ENCODE measurements at regions not wholly inside any gene's neighbourhood (a gene's known extent, or its start where the extent isn't known, plus 50 kb on each side); places are given as distances from the start of the nearest gene placed in this dataset.

DNA sequence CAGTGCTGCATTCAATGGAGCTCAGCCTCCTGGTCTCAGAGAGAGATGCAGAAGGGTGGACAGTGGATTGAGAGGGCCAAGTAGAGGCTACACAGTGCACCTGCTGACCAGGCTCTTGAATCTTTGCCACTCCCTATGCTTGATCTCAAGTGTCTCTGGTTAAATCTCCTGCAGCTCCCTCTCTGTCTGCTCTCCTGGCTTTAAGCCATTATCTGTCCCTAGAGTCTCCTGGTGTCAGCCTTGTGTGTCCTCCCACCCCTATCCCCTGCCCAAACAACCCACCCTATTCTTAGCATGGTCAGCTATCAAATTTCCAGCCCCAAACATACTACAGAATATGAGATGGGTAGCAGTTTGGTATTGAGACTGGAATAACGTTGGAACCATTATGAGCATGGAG lies 479.3 kb upstream of the CELF2 start:
- Mint-ChIP-seq H3K4me1 (no peaks in the 10 kb centered on the region), H3K9me3 (no peaks in the 10 kb centered on the region), H3K27ac (no peak overlapping the region), H3K36me3 (no peaks in the 10 kb centered on the region), H3K4me3 (no peak overlapping the region)
- peak; percentile 26 for ATAC-seq
- no peak for DNase-seq (ENCODE audit: low spot score in 2 of 2)

DNA sequence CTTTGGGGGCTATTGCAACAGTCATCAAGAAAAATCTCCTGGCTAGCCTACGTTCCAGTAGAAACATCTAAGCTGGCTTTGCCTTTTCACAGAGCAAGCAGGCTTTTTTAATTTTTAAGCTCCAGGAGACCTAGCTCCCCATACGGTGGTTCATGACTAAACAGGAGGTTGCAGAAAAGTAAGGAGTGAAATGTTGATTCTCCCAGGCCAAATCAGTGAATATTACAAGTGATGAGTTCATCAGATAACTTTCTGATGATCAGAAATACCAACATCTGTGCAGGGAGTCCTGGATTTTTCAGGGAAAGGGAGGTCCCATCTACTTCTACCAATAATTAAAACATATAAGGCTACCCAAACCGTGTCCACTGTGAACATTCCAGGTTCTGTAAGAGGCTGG lies 477.3 kb upstream of the CELF2 start:
- Mint-ChIP-seq H3K27ac (no peak overlapping the region), H3K4me1 (no peaks in the 10 kb centered on the region), H3K36me3 (no peaks in the 10 kb centered on the region), H3K9me3 (no peaks in the 10 kb centered on the region), H3K4me3 (no peak overlapping the region)
- no peak for DNase-seq (ENCODE audit: low spot score in 2 of 2)
- ATAC-seq, result no peak

DNA sequence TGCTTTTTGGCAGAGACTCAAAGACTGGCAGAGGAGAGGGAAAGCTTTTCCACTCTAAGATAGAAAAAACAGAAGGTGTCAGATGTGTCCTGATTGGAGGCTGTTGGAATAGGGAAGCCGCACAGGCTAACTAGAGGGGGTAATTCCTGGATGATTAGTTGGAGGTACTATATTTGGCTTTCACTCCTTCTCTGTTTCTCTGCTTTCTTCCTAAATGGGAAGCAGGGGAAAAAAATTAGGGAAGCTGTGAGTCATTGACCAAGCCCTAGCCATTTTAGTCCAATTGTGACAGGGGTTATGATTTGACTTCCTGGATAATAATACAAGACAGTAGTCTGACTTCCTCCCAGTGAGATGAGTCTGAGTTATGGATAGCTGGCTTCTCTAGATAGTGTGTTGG lies 475.2 kb upstream of the CELF2 start:
- Mint-ChIP-seq H3K36me3 (no peaks in the 10 kb centered on the region), H3K4me3 (no peak overlapping the region), H3K4me1 (no peaks in the 10 kb centered on the region), H3K9me3 (no peaks in the 10 kb centered on the region), H3K27ac (no peak overlapping the region)
- ATAC-seq, result no peak
- no peak for DNase-seq (ENCODE audit: low spot score in 2 of 2)

DNA sequence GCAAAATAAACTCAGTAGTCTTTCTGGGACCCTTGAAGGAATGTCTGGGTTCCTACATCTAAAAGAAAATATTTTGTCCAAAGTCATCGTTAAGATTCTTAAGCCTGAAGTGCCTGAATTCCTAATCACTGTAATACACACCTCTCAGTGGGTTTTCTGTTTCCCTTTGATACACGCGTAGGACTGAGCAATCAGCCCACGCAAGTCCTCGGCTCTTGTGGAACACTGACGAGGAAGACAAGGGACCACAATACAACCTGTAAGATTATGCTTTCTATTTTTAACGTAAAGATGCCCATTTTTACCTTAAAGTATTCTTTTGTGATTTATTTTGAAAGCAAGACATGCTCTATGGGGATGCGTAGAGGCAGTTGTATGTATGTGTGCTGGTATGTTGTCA lies 472.8 kb upstream of the CELF2 start:
- Mint-ChIP-seq H3K4me3 (no peak overlapping the region), H3K9me3 (no peaks in the 10 kb centered on the region), H3K4me1 (no peaks in the 10 kb centered on the region), H3K27ac (no peak overlapping the region), H3K36me3 (no peaks in the 10 kb centered on the region)
- ATAC-seq, result no peak
- DNase-seq (ENCODE audit: low spot score in 2 of 2), result no peak

DNA sequence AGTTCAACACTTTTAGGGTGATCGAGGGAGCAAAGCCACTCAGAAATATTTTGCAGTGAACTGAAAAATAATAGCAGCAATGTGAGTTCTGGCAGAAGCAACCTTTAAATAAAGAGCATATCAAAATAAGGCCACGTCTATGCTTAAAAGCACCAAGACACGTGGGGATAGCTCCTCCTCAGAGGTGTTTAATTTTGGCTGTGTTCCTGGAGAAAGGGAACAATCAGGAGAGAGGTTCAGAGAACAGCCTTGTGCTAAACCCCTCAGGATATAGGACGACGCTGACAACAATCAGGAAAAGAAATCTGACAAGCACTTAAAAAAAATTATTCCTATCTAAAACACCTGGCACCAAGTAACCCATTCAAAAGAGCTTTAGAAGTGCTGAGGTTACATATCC lies 471.9 kb upstream of the CELF2 start:
- ATAC-seq (no peak), DNase-seq (ENCODE audit: low spot score in 2 of 2) (no peak)
- Mint-ChIP-seq H3K4me1 (no peaks in the 10 kb centered on the region), H3K36me3 (no peaks in the 10 kb centered on the region), H3K9me3 (peaks cover 4% of the 10 kb centered on the region), H3K27ac (no peak overlapping the region), H3K4me3 (no peak overlapping the region)

DNA sequence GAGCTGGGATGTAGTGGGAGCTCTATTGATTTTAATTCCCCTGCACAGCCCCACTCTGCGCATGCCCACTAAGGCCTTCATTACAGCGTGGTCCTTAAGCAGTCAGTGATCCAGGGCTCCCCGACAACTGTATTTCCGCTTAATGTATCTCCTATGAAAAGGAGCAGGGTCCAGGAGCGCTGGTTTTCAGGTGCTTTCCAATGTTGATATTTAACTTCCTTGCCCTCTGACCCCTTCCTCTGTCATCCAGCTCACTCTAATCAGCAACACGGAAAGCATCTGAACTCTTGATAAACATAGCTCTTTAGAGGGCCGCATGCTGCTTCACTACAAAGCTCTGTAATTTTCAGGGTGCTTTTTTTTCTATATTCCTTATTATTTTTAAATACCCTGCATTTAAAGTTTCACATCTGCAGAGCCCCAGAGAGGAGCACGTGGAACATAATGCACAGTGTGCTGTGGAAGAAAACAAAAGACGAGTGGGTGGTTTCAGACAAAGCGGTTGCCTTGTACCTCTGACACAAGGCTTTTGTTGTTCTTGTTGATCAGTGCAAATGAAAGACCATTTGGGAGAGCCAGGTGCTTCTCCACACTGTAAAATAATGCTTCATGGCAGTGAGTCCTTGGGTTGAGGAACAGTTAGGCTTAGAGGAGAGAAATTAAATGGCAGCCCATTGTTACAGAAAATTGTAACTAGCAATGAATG lies 465.9 kb upstream of the CELF2 start:
- ATAC-seq (no peak), DNase-seq (ENCODE audit: low spot score in 2 of 2) (no peak)
- H3K27ac Mint-ChIP-seq, result no peak overlapping the region
- H3K4me3 Mint-ChIP-seq, result no peak overlapping the region
- no peaks in the 10 kb centered on the region for H3K36me3 Mint-ChIP-seq
- H3K9me3 Mint-ChIP-seq, result peaks cover 6% of the 10 kb centered on the region
- H3K4me1 Mint-ChIP-seq, result no peaks in the 10 kb centered on the region

DNA sequence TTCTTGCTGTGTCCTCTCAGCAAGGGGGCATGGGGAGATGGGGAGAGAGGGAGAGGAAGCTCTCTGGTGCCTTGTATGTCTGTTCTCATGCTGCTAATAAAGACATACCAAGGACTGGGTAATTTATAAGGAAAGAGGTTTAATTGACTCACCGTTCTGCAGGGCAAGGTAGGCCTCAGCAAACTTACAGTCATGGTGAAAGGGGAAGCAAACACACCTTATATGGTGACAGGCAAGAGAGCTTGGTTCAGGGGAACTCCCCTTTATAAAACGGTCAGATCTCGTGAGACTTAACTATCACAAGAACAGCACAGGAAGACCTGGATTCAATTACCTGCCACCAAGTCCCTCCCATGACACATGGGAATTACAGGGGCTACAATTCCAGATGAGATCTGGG lies 464.7 kb upstream of the CELF2 start:
- H3K27ac Mint-ChIP-seq, result no peak overlapping the region
- H3K4me3 Mint-ChIP-seq, result no peak overlapping the region
- peak; percentile 21 for ATAC-seq

DNA sequence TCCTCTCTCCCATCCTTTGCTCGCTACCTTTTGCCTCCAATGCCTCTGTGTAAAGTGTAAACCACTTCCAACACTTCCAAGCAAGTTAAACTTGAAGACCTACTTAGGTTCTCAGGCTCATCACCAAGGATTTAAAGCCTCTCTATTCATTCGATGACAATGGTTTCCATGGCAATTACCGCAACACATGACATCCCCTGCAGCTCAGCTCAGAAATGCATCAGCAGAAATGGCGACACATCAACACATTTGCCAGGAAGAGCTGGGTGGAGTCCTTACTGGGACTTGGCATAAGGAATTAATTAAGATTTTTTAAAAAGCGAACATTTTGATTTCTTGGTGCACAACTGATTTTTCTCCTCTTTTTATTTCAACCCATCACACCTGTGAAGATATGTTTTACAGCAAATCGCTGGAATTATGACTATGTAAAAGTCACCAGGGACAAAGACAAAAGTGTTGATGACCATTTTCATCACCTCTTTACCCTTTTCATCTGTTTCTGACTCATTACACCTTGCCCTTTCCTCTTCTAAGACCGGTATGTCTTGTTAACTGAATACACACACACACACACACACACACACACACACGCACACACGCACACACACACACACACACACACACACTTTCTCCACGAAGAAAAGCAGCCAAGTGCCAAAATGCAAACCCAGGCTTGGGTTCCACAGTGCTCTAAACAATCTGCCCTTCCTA lies 453.4 kb upstream of the CELF2 start:
- no peak for ATAC-seq
- Mint-ChIP-seq H3K36me3 (no peaks in the 10 kb centered on the region), H3K4me1 (no peaks in the 10 kb centered on the region), H3K4me3 (no peak overlapping the region), H3K27ac (no peak overlapping the region), H3K9me3 (peaks cover 3% of the 10 kb centered on the region)
- no peak for DNase-seq (ENCODE audit: low spot score in 2 of 2)

More for the DNA sequence above, 464.7 kb upstream of the CELF2 start:
- H3K4me1 Mint-ChIP-seq, result no peaks in the 10 kb centered on the region
- H3K36me3 Mint-ChIP-seq, result no peaks in the 10 kb centered on the region
- peaks cover 6% of the 10 kb centered on the region for H3K9me3 Mint-ChIP-seq
- DNase-seq (ENCODE audit: low spot score in 2 of 2), result no peak

DNA sequence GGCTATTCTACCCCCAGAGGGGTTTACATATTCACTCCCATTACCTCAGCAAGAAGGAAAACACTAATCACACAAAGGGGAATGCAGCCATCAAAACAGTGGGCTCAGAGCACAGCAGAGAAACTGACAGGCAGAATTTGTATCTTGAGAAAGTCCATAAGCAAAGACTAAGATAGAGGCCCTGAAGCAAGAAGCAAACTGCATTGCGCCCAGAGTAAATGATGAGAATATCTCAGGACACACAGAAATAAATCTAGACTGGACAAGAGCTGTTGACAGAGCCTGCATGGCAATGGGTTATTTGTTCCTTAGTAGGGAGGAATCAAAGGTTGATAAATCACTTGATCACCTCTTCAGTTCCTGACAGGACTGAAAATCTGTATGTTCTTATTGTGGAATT lies 440.7 kb upstream of the CELF2 start:
- ATAC-seq (no peak), DNase-seq (ENCODE audit: low spot score in 2 of 2) (no peak)
- H3K9me3 Mint-ChIP-seq, result no peaks in the 10 kb centered on the region
- no peaks in the 10 kb centered on the region for H3K4me1 Mint-ChIP-seq
- H3K4me3 Mint-ChIP-seq, result no peak overlapping the region
- no peak overlapping the region for H3K27ac Mint-ChIP-seq
- H3K36me3 Mint-ChIP-seq, result no peaks in the 10 kb centered on the region

DNA sequence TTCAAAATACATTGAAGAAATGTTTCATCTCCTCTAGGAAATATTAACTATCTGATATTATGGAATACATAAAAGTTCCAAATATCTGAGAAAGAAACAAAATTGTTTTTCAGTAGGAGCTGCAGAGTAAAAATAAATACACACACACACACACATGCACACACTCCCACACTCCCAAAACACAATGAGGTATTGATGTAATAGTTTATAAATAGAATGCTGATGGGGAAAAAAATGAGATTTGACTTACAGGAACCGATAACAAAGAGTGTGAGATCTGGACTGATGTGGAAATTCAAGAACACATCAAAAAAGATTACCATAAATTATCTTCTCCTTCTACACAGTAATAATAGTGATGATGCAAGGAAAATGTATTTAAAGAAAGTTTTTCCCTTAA lies 438.0 kb upstream of the CELF2 start:
- DNase-seq (ENCODE audit: low spot score in 2 of 2), result no peak
- Mint-ChIP-seq H3K4me3 (no peak overlapping the region), H3K4me1 (no peaks in the 10 kb centered on the region), H3K9me3 (no peaks in the 10 kb centered on the region), H3K36me3 (no peaks in the 10 kb centered on the region), H3K27ac (no peak overlapping the region)
- ATAC-seq, result no peak

DNA sequence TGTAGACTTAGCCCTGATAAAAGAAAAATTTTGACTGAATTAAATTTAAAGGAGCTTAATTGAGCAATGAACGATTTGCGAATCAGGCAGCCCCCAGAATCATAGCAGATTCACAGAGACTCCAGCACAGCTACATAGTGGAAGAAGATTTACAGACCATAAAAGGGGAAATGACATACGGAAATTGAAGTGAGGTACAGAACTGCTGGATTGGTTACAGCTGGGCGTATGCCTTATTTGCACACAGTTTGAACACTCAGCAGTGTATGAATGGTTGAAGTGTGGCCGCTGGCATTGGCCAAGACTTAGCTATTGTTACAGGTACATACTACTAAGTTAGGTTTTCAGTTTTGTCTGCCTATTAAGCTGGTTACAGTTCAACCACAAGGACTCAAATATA lies 433.5 kb upstream of the CELF2 start:
- Mint-ChIP-seq H3K27ac (no peak overlapping the region), H3K36me3 (no peaks in the 10 kb centered on the region), H3K9me3 (no peaks in the 10 kb centered on the region), H3K4me1 (no peaks in the 10 kb centered on the region), H3K4me3 (no peak overlapping the region)
- no peak for DNase-seq (ENCODE audit: low spot score in 2 of 2)
- no peak for ATAC-seq

DNA sequence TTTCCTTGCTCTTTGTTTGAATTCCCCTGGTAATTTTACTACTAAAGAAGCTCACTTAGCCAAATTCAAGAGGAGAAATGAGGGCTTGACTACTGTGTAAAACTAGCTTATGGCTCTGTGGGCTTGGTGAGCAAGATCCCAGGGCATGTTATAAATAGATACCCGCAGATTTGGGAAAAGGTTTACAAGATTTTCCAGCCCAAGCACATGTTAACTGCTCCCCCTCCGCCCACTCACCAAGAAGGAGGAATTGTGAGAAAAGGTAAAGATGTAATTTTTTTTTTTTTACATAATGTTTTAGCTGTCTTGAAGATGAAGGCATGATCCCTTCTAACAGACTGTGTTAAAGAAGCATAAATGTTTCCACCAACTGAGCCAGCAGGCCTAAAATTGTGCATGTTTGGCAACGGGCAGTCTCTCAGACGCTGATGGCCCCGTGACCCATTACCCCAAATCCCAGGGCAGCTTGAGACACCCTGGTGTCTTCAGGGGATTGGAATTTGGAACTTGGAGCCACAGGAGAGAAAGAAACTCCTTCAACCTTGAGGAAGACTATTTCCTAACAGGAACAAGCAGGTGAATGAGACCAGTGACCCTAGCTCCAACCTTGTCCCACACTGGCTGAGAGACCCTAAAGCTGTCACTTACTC lies 429.8 kb upstream of the CELF2 start:
- DNase-seq (ENCODE audit: low spot score in 2 of 2), result no peak
- H3K27ac Mint-ChIP-seq, result no peak overlapping the region
- H3K4me1 Mint-ChIP-seq, result no peaks in the 10 kb centered on the region
- no peaks in the 10 kb centered on the region for H3K36me3 Mint-ChIP-seq
- no peaks in the 10 kb centered on the region for H3K9me3 Mint-ChIP-seq
- no peak overlapping the region for H3K4me3 Mint-ChIP-seq
- ATAC-seq, result no peak

DNA sequence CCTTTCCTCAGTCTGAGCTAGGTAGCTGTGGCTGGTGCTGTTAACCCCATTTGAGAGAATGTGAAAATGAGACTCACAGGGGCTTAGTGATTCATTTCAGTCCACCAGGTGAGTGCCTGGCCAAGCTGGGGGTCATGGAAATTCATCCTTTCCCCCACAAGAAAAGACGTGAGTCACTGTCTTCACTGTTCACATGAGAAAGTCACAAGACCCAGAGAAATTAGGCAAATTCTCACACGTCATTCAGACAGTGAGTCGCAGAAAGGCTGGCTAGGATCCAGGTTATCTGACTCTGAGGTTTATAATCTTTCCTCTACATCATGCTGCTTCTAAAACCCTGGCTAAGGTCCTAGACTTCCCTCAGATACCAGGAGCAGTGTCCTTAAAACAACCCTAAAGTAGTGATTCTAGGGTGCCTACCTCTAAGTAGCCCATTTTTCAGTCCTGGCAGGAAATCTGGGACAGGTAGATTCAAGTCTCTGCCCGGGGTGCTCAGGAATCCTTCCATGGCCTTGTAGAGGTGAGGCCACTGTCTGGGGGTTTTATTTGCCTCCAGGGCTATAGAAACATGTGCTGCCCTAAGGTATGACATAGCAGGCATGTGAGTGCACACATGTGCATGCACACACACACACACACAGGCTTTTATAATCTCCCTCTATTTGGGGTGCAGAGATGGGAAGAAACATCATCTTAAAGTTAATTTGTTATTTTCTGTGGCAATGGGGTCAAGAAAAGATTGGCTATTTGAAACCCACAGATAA lies 427.9 kb upstream of the CELF2 start:
- ATAC-seq, result no peak
- no peak overlapping the region for H3K4me3 Mint-ChIP-seq
- no peak for DNase-seq (ENCODE audit: low spot score in 2 of 2)
- no peak overlapping the region for H3K27ac Mint-ChIP-seq
- H3K36me3 Mint-ChIP-seq, result no peaks in the 10 kb centered on the region
- no peaks in the 10 kb centered on the region for H3K4me1 Mint-ChIP-seq
- no peaks in the 10 kb centered on the region for H3K9me3 Mint-ChIP-seq

DNA sequence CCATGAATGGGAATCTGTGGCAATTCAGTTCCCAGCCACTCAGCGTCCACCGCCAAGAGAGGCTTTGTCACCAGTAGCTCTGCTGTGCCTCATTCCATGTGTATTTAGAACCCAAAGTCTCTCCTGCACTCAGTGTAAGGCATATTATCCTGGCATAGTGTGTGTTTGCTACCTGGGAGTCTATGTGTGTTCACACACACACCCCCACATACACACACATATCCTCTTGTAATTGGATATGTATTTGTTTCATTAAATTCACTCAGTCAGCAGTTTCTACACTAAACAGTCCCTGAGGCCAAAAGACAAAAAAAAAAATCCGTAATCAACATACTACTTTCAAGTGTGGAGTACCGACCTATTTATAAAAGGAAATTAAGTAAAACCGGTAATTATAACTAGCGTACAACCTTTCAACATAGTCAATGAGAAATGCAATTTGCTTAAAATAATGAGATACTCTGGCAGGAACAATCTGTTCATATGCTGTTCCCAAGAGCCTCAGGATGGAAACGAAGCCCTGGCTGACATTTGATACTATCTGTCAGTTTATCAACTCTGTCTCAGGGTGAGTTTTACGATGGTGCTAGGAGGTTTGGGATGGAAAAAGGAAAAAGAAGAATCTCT lies 425.8 kb upstream of the CELF2 start:
- no peaks in the 10 kb centered on the region for H3K4me1 Mint-ChIP-seq
- H3K36me3 Mint-ChIP-seq, result no peaks in the 10 kb centered on the region
- no peak overlapping the region for H3K27ac Mint-ChIP-seq
- no peak for DNase-seq (ENCODE audit: low spot score in 2 of 2)
- no peak overlapping the region for H3K4me3 Mint-ChIP-seq
- no peak for ATAC-seq
- H3K9me3 Mint-ChIP-seq, result no peaks in the 10 kb centered on the region

DNA sequence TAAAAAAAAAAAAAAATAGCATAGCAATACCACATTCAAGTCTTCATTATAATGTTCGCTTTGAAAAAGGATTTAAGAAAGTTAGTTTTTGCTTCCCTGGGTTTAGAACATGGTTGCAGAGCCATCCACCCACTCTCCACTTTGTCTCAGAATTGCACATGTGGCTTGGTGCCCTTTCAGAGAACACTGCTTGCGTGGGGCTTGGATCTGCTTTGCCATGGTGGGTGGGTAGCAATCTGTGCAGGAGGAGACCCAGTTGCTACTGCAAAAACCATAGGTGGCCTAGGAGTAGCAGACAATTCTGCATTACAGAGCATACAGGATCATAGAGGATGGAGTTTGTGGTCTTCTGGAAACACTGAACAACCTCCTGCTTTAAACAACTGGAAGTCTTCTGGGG lies 421.4 kb upstream of the CELF2 start:
- no peak overlapping the region for H3K4me3 Mint-ChIP-seq
- H3K4me1 Mint-ChIP-seq, result no peaks in the 10 kb centered on the region
- H3K36me3 Mint-ChIP-seq, result no peaks in the 10 kb centered on the region
- H3K9me3 Mint-ChIP-seq, result no peaks in the 10 kb centered on the region
- DNase-seq (ENCODE audit: low spot score in 2 of 2), result no peak
- no peak overlapping the region for H3K27ac Mint-ChIP-seq
- no peak for ATAC-seq

All from stimulated activated effector memory CD8-positive, alpha-beta T cell treated with anti-CD3 and anti-CD28 coated beads, Interleukin-12 subunit alpha, Interleukin-12 subunit beta, amount 100 ng/mL, for 72 hours (primary cell).